ENCODE measurements at regions not wholly inside any gene's neighbourhood (a gene's known extent, or its start where the extent isn't known, plus 50 kb on each side); places are given as distances from the start of the nearest gene placed in this dataset.

DNA sequence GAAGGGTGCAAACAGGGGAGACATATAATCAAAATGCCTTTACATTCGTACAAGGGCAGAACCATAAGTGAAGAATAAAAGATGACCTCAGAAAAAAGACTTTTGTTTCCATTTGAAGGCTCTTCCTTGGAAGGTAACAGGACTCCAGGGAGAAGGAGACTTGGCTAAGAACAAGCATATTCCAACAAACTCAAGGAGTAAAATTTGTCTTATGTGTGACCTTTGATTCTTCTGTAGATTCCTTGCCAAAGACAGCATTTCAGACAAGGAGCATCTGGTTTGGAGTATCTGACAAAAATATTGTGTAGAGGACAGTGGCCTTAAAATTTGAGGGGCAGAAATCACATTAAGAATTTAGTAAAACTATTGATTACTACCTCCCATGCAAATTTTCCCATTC lies 991.9 kb downstream of the FLRT2 start:
- Histone ChIP-seq H3K9me3 (no peaks in the 10 kb centered on the region), H3K4me3 (no peak overlapping the region), H3K4me1 (peaks cover 27% of the 10 kb centered on the region), H3K27ac (peak overlapping the region in 3 of 4 donors; percentile 70 to 75 (median 75)), H3K36me3 (replicated peaks in 1 of 2; ENCODE audit: insufficient read depth in 1 of 2, low read depth in 2 of 2) (no peaks in the 10 kb centered on the region), H3K27me3 (no peaks in the 10 kb centered on the region)
- intact Hi-C loops (cut with DNase I): no loop called here
- TF ChIP-seq POLR2A (IDR thresholded peaks at IDR 0.05): no peak
- TF ChIP-seq, protein P1, sequence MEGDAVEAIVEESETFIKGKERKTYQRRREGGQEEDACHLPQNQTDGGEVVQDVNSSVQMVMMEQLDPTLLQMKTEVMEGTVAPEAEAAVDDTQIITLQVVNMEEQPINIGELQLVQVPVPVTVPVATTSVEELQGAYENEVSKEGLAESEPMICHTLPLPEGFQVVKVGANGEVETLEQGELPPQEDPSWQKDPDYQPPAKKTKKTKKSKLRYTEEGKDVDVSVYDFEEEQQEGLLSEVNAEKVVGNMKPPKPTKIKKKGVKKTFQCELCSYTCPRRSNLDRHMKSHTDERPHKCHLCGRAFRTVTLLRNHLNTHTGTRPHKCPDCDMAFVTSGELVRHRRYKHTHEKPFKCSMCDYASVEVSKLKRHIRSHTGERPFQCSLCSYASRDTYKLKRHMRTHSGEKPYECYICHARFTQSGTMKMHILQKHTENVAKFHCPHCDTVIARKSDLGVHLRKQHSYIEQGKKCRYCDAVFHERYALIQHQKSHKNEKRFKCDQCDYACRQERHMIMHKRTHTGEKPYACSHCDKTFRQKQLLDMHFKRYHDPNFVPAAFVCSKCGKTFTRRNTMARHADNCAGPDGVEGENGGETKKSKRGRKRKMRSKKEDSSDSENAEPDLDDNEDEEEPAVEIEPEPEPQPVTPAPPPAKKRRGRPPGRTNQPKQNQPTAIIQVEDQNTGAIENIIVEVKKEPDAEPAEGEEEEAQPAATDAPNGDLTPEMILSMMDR (IDR thresholded peaks at IDR 0.05): no peak
- ATAC-seq (no peak), DNase-seq (no peak)
- 28 to 32% methylated on average over 1 of the region's 1 CpG for WGBS, 2 donors

GRCh38 chr14:86521031-86521730 lies 991.2 kb downstream of the FLRT2 start:
- TF ChIP-seq POLR2A (IDR thresholded peaks at IDR 0.05): no peak
- TF ChIP-seq, protein P1 (IDR thresholded peaks at IDR 0.05): no peak
- Histone ChIP-seq H3K4me3 (no peak overlapping the region), H3K27ac (peak overlapping the region; percentile 55 to 75 (median 72)), H3K4me1 (peaks cover 27% of the 10 kb centered on the region), H3K9me3 (no peaks in the 10 kb centered on the region), H3K36me3 (replicated peaks in 1 of 2; ENCODE audit: insufficient read depth in 1 of 2, low read depth in 2 of 2) (no peaks in the 10 kb centered on the region), H3K27me3 (no peaks in the 10 kb centered on the region)
- 20 to 22% methylated on average over 6 of the region's 6 CpGs for WGBS, 2 donors
- intact Hi-C loops (cut with DNase I): no loop called here
- DNase-seq (peak; percentile 37 to 71 (median 62)), ATAC-seq (peak; percentile 84)

GRCh38 chr14:86518298-86518697 lies 988.4 kb downstream of the FLRT2 start:
- intact Hi-C loops (cut with DNase I): no loop called here
- ATAC-seq (no peak), DNase-seq (no peak)
- TF ChIP-seq, protein P1 (IDR thresholded peaks at IDR 0.05): no peak
- TF ChIP-seq POLR2A (IDR thresholded peaks at IDR 0.05): no peak
- H3K36me3 ChIP-seq (replicated peaks in 1 of 2; ENCODE audit: insufficient read depth in 1 of 2, low read depth in 2 of 2): no peaks in the 10 kb centered on the region
- H3K9me3 ChIP-seq: no peaks in the 10 kb centered on the region
- no peak overlapping the region for H3K27ac ChIP-seq
- H3K27me3 ChIP-seq: no peaks in the 10 kb centered on the region
- H3K4me1 ChIP-seq: peaks cover 45% of the 10 kb centered on the region
- no peak overlapping the region for H3K4me3 ChIP-seq
- WGBS, 2 donors: 44 to 56% methylated on average over 2 of the region's 2 CpGs

- no peak for ATAC-seq
- TF ChIP-seq, protein P1 (IDR thresholded peaks at IDR 0.05): no peak
- TF ChIP-seq POLR2A (IDR thresholded peaks at IDR 0.05): no peak
These were observed 985.3 kb downstream of the FLRT2 start for GRCh38 chr14:86515195-86515594.

DNA sequence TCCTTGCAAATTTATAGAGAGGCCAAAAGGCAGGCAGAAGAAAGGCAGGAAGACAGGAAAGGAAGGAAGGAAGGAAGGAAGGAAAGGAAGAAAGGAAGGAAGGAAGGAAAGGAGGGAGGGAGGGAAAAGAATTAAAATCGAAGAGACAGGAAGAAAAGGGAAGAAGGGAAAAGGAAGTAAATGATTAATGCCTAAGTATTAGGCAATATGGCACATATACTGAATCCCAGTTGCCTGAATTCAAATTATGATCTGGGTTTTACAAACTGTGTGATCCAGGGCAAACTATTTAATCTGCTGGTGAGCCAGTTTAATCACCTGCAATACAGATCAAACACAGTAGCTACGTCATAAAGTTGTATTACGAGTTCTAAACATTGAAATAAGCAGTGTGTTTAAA lies 983.6 kb downstream of the FLRT2 start:
- DNase-seq: no peak
- H3K36me3 ChIP-seq (replicated peaks in 1 of 2; ENCODE audit: insufficient read depth in 1 of 2, low read depth in 2 of 2): no peaks in the 10 kb centered on the region
- H3K27me3 ChIP-seq: no peaks in the 10 kb centered on the region
- H3K4me3 ChIP-seq: no peak overlapping the region
- 23 to 24% methylated on average over 3 of the region's 3 CpGs for WGBS, 2 donors
- H3K4me1 ChIP-seq: peaks cover 19% of the 10 kb centered on the region
- intact Hi-C loops (cut with DNase I): no loop called here
- H3K9me3 ChIP-seq: no peaks in the 10 kb centered on the region
- ATAC-seq: peak; percentile 48
- H3K27ac ChIP-seq: no peak overlapping the region
- TF ChIP-seq, protein P1 (IDR thresholded peaks at IDR 0.05): no peak
- no peak for TF ChIP-seq POLR2A (IDR thresholded peaks at IDR 0.05)

More at GRCh38 chr14:86515195-86515594, 985.3 kb downstream of the FLRT2 start:
- Histone ChIP-seq H3K4me3 (no peak overlapping the region), H3K27me3 (no peaks in the 10 kb centered on the region), H3K36me3 (replicated peaks in 1 of 2; ENCODE audit: insufficient read depth in 1 of 2, low read depth in 2 of 2) (no peaks in the 10 kb centered on the region), H3K27ac (no peak overlapping the region), H3K4me1 (peaks cover 24% of the 10 kb centered on the region), H3K9me3 (no peaks in the 10 kb centered on the region)
- 26 to 33% methylated on average over 2 of the region's 2 CpGs for WGBS, 2 donors
- DNase-seq: no peak
- intact Hi-C loops (cut with DNase I): no loop called here

All from body of pancreas (tissue), 4 donors.